Right lobe of liver (tissue), 4 donors: ENCODE measurements at regions not wholly inside any gene's neighbourhood (a gene's known extent, or its start where the extent isn't known, plus 50 kb on each side); places are given as distances from the start of the nearest gene placed in this dataset.
"Not testable (repeated sequence)": the region's sequence is repeated elsewhere in the genome, so short reads cannot be mapped to it uniquely, and the experiment has no call there.

Source experiments
- POLR2A ChIP-seq: fragments of 450-650 bp; IDR thresholded peaks from one replicate; pipeline ENCODE4 v1.6.1; 2017; ENCODE audit warnings: antibody characterized with exemption, mild to moderate bottlenecking
- TF ChIP-seq, protein P1 (sequence below), 4 donors: fragments of 200-600 bp in 3 of 4; fragments of 450-650 bp in 1 of 4; IDR thresholded peaks; one replicate each; pipeline versions ENCODE4 v1.5.1 to v1.8.0; 2016 to 2022; ENCODE audit warnings: antibody characterized with exemption in 4 of 4, mild to moderate bottlenecking in 2 of 4
- donor health status: DM: no; HTN: no; CAD: no.
- donor health status: DM: no; HTN: no; CAD: no.
- donor health status: DM: no; HTN: yes; CAD: no.

DNA sequence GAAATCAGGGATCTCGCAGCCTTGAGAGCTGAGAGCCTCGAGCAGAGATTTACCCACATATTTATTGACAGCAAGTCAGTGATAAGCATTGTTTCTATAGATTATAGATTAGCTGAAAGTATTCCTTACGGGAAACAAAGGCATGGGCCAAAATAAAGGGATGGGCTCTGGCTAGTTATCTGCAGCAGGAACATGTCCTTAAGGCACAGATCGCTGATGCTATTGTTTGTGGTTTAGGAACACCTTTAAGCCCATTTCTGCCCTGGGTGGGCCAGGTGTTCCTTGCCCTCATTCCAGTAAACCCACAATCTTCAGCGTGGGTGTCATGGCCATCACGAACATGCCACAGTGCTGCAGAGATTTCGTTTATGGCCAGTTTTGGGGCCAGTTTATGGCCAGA is 56.1 kb upstream of the CLDN24 start:
- TF ChIP-seq, protein P1, sequence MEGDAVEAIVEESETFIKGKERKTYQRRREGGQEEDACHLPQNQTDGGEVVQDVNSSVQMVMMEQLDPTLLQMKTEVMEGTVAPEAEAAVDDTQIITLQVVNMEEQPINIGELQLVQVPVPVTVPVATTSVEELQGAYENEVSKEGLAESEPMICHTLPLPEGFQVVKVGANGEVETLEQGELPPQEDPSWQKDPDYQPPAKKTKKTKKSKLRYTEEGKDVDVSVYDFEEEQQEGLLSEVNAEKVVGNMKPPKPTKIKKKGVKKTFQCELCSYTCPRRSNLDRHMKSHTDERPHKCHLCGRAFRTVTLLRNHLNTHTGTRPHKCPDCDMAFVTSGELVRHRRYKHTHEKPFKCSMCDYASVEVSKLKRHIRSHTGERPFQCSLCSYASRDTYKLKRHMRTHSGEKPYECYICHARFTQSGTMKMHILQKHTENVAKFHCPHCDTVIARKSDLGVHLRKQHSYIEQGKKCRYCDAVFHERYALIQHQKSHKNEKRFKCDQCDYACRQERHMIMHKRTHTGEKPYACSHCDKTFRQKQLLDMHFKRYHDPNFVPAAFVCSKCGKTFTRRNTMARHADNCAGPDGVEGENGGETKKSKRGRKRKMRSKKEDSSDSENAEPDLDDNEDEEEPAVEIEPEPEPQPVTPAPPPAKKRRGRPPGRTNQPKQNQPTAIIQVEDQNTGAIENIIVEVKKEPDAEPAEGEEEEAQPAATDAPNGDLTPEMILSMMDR (IDR thresholded peaks at IDR 0.05) = not testable (repeated sequence)
- not testable (repeated sequence) for TF ChIP-seq POLR2A
